ENCODE measurements at regions not wholly inside any gene's neighbourhood (a gene's known extent, or its start where the extent isn't known, plus 50 kb on each side); places are given as distances from the start of the nearest gene placed in this dataset.
"Not testable (repeated sequence)": the region's sequence is repeated elsewhere in the genome, so short reads cannot be mapped to it uniquely, and the experiment has no call there.

DNA sequence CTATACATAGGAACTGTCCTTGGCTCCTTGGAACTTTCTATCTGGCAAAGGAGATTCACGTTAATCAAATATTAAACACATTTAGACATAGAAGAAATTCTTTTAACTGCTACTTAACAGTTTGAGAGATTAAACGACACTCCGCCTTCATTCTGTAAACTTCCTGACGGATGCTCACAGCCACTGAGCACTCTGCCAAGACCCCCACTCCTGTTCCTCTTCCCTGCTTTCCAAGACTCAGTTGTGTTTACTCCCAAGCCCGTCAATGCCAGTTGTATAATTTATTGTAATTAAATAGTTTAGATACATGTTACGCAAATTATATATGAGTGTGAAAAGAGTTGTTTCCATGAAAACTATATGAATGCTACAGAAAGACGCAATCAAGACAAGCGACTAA is 321.4 kb upstream of the EPHA4 start:
- POLR2A ChIA-PET: no interaction called here
- Histone ChIP-seq H3K9me3 (ENCODE audit: low read length) (no peaks in the 10 kb centered on the region), H3K4me1 (ENCODE audit: insufficient read depth, low read length) (no peaks in the 10 kb centered on the region), H3K4me3 (ENCODE audit: low read length) (no peak overlapping the region), H3K36me3 (ENCODE audit: insufficient read depth, low read length) (no peaks in the 10 kb centered on the region), H3K27ac (ENCODE audit: low read depth, low read length) (no peak overlapping the region), H3K27me3 (ENCODE audit: insufficient read depth, low read length, poor library complexity, severe bottlenecking) (no peaks in the 10 kb centered on the region)
- H3K4me3 Mint-ChIP-seq: no peak overlapping the region
- H3K36me3 Mint-ChIP-seq: no peaks in the 10 kb centered on the region
- H3K27ac Mint-ChIP-seq: no peak overlapping the region
- H3K9me3 Mint-ChIP-seq: peaks cover 0 to 5% (median 4%) of the 10 kb centered on the region in 5 donors
- no peak for DNase-seq
- no peaks in the 10 kb centered on the region for H3K4me1 Mint-ChIP-seq
- CTCF ChIA-PET: no interaction called here
- no peaks in the 10 kb centered on the region for H3K27me3 Mint-ChIP-seq

DNA sequence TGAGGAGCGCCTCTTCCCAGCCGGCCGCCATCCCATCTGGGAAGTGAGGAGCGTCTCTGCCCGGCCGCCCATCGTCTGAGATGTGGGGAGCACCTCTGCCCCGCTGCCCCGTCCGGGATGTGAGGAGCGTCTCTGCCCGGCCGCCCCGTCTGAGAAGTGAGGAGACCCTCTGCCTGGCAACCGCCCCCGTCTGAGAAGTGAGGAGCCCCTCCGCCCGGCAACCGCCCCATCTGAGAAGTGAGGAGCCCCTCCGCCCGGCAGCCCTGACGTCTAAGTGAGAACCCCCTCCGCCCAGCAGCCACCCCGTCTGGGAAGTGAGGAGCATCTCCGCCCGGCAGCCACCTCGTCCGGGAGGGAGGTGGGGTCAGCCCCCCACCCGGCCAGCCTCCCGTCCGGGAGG is 319.9 kb upstream of the EPHA4 start:
- DNase-seq; POLR2A ChIA-PET; H3K27me3 Mint-ChIP-seq; H3K9me3 Mint-ChIP-seq; H3K27ac Mint-ChIP-seq; H3K27me3 ChIP-seq (ENCODE audit: insufficient read depth, low read length, poor library complexity, severe bottlenecking); H3K4me1 ChIP-seq (ENCODE audit: insufficient read depth, low read length); H3K4me1 Mint-ChIP-seq; H3K36me3 ChIP-seq (ENCODE audit: insufficient read depth, low read length); H3K4me3 ChIP-seq (ENCODE audit: low read length); H3K36me3 Mint-ChIP-seq; H3K4me3 Mint-ChIP-seq; CTCF ChIA-PET; H3K9me3 ChIP-seq (ENCODE audit: low read length); H3K27ac ChIP-seq (ENCODE audit: low read depth, low read length): not testable (repeated sequence)

DNA sequence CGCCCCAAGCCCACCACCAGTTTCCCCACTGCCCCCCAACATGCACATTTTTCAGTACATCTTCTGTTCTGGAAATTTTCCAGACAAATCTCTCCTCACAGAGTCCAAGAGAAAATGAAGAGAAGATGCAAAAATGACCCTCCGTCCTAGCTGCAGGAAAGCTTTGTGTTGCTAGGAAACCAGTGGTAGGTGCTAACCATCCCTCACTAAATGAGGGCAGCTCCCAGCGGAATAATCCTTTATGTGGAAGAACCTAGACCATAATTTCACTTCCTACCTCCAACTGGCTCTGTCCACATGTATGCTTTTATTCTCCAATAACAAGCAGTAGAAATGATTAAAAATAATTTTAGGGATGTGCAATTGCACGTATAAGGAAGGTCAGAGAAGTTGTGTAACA is 311.9 kb upstream of the EPHA4 start:
- H3K27ac ChIP-seq (ENCODE audit: low read depth, low read length): no peak overlapping the region
- no peaks in the 10 kb centered on the region for H3K9me3 ChIP-seq (ENCODE audit: low read length)
- Mint-ChIP-seq H3K9me3 (peaks cover 0 to 4% (median 0%) of the 10 kb centered on the region in 5 donors), H3K27ac (no peak overlapping the region), H3K27me3 (no peaks in the 10 kb centered on the region), H3K4me1 (no peaks in the 10 kb centered on the region), H3K36me3 (no peaks in the 10 kb centered on the region), H3K4me3 (no peak overlapping the region)
- no peak for DNase-seq
- no peaks in the 10 kb centered on the region for H3K36me3 ChIP-seq (ENCODE audit: insufficient read depth, low read length)
- ChIA-PET CTCF (no interaction called here), POLR2A (no interaction called here)
- H3K27me3 ChIP-seq (ENCODE audit: insufficient read depth, low read length, poor library complexity, severe bottlenecking): no peaks in the 10 kb centered on the region
- H3K4me1 ChIP-seq (ENCODE audit: insufficient read depth, low read length): no peaks in the 10 kb centered on the region
- H3K4me3 ChIP-seq (ENCODE audit: low read length): no peak overlapping the region

DNA sequence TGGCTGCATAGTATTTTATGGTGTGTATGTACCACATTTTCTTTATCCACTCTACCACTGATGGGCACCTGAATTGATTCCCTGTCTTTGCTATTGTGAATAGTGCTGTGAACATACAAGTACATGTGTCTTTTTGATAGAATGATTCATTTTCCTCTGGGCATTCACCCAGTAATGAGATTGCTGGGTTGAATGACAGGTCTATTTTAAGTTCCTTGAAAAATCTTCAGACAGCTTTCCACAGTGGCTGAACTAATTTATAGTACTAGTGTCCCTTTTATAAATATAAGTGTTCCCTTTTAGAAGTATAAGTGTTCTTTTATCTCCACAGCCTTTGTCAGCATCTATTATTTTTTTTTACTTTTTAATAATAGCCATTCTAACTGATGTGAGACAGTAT is 303.9 kb upstream of the EPHA4 start:
- H3K36me3 Mint-ChIP-seq: no peaks in the 10 kb centered on the region
- POLR2A ChIA-PET: no interaction called here
- no peak overlapping the region for H3K27ac ChIP-seq (ENCODE audit: low read depth, low read length)
- no peaks in the 10 kb centered on the region for H3K4me1 Mint-ChIP-seq
- peaks cover 0 to 10% (median 8%) of the 10 kb centered on the region in 5 donors for H3K9me3 Mint-ChIP-seq
- H3K27me3 Mint-ChIP-seq: peaks cover 0 to 3% of the 10 kb centered on the region in 2 donors
- H3K4me1 ChIP-seq (ENCODE audit: insufficient read depth, low read length): no peaks in the 10 kb centered on the region
- no peak overlapping the region for H3K27ac Mint-ChIP-seq
- no peaks in the 10 kb centered on the region for H3K9me3 ChIP-seq (ENCODE audit: low read length)
- no peak overlapping the region for H3K4me3 Mint-ChIP-seq
- H3K4me3 ChIP-seq (ENCODE audit: low read length): no peak overlapping the region
- no peaks in the 10 kb centered on the region for H3K36me3 ChIP-seq (ENCODE audit: insufficient read depth, low read length)
- DNase-seq: no peak
- no peaks in the 10 kb centered on the region for H3K27me3 ChIP-seq (ENCODE audit: insufficient read depth, low read length, poor library complexity, severe bottlenecking)
- CTCF ChIA-PET: no interaction called here

DNA sequence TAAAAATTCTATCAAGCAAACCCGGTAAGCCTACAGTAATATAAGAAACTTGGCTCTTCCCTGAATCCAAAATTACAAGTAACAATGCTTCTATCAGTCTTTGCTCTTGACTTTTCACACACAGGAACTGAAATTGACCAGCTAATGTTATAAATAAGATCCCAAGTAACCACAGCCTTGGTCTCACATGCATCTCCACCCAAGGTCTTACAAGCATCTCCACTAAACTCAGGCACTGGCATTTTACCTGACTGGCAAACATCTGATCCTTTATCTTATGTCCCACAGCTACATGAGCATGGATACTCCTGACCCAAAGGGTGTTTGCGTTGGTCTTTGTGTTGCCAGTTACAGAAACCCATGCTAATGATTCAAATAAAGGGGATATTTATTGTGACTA is 302.3 kb upstream of the EPHA4 start:
- H3K9me3 Mint-ChIP-seq: peaks cover 0 to 14% (median 8%) of the 10 kb centered on the region in 5 donors
- no peak overlapping the region for H3K4me3 Mint-ChIP-seq
- no peaks in the 10 kb centered on the region for H3K36me3 Mint-ChIP-seq
- ChIA-PET POLR2A (no interaction called here), CTCF (no interaction called here)
- no peaks in the 10 kb centered on the region for H3K4me1 Mint-ChIP-seq
- Histone ChIP-seq H3K4me1 (ENCODE audit: insufficient read depth, low read length) (no peaks in the 10 kb centered on the region), H3K36me3 (ENCODE audit: insufficient read depth, low read length) (no peaks in the 10 kb centered on the region), H3K4me3 (ENCODE audit: low read length) (no peak overlapping the region), H3K27ac (ENCODE audit: low read depth, low read length) (no peak overlapping the region), H3K27me3 (ENCODE audit: insufficient read depth, low read length, poor library complexity, severe bottlenecking) (no peaks in the 10 kb centered on the region), H3K9me3 (ENCODE audit: low read length) (no peaks in the 10 kb centered on the region)
- DNase-seq: no peak
- H3K27ac Mint-ChIP-seq: no peak overlapping the region
- peaks cover 0 to 3% of the 10 kb centered on the region in 2 donors for H3K27me3 Mint-ChIP-seq

DNA sequence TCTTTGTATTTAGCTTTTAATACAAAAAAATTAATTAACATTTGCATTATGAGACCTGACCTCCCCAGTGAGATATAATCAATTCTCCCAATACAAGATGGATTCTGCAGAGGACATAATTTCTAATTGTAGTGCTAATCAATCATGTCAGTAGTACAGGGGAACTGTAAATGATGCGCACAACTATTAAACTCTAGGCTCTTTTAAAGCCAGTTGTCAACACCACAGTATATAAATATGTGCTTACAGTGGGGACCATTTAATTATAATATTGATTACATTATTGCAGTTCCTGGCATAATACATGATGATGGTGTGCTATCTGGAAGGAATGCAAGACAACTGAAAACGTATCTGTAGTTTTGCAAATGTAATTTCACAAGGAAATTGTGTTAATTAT is 285.6 kb upstream of the EPHA4 start:
- H3K9me3 Mint-ChIP-seq: peaks cover 0 to 11% (median 3%) of the 10 kb centered on the region in 5 donors
- H3K27ac Mint-ChIP-seq: no peak overlapping the region
- H3K36me3 Mint-ChIP-seq: no peaks in the 10 kb centered on the region
- peaks cover 0 to 1% of the 10 kb centered on the region in 2 donors for H3K27me3 Mint-ChIP-seq
- no peaks in the 10 kb centered on the region for H3K4me1 Mint-ChIP-seq
- DNase-seq: no peak
- H3K27me3 ChIP-seq (ENCODE audit: insufficient read depth, low read length, poor library complexity, severe bottlenecking): no peaks in the 10 kb centered on the region
- no peak overlapping the region for H3K27ac ChIP-seq (ENCODE audit: low read depth, low read length)
- no peaks in the 10 kb centered on the region for H3K4me1 ChIP-seq (ENCODE audit: insufficient read depth, low read length)
- H3K4me3 Mint-ChIP-seq: no peak overlapping the region
- H3K9me3 ChIP-seq (ENCODE audit: low read length): no peaks in the 10 kb centered on the region
- H3K4me3 ChIP-seq (ENCODE audit: low read length): no peak overlapping the region
- CTCF ChIA-PET: no interaction called here
- POLR2A ChIA-PET: no interaction called here
- H3K36me3 ChIP-seq (ENCODE audit: insufficient read depth, low read length): no peaks in the 10 kb centered on the region

DNA sequence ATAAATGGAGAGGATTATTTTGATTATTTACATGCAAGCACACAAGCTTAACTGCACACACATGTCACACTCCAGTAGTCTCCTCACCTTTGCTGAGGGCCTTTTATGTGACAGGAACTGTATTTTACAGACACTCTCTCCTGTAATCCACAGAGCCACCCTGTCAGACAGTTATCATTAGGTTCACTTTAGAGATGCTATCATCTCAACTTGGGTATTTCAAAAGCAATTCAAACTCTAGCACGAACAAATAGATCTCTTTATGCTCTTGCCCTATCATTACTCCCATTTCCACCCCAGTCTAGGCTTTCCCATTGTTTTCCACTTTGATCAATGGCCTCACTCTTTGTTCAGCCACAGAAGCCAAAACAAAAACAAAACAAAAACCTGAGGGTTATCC is 281.2 kb upstream of the EPHA4 start:
- Histone ChIP-seq H3K4me1 (ENCODE audit: insufficient read depth, low read length) (no peaks in the 10 kb centered on the region), H3K9me3 (ENCODE audit: low read length) (no peaks in the 10 kb centered on the region), H3K27ac (ENCODE audit: low read depth, low read length) (no peak overlapping the region), H3K27me3 (ENCODE audit: insufficient read depth, low read length, poor library complexity, severe bottlenecking) (no peaks in the 10 kb centered on the region), H3K36me3 (ENCODE audit: insufficient read depth, low read length) (no peaks in the 10 kb centered on the region), H3K4me3 (ENCODE audit: low read length) (no peak overlapping the region)
- Mint-ChIP-seq H3K9me3 (peaks cover 0 to 6% (median 3%) of the 10 kb centered on the region in 5 donors), H3K4me3 (no peak overlapping the region), H3K4me1 (no peaks in the 10 kb centered on the region), H3K36me3 (no peaks in the 10 kb centered on the region), H3K27me3 (no peaks in the 10 kb centered on the region), H3K27ac (peak overlapping the region in 1 of 8 donors; percentile 37)
- POLR2A ChIA-PET: no interaction called here
- CTCF ChIA-PET: no interaction called here
- DNase-seq: no peak

DNA sequence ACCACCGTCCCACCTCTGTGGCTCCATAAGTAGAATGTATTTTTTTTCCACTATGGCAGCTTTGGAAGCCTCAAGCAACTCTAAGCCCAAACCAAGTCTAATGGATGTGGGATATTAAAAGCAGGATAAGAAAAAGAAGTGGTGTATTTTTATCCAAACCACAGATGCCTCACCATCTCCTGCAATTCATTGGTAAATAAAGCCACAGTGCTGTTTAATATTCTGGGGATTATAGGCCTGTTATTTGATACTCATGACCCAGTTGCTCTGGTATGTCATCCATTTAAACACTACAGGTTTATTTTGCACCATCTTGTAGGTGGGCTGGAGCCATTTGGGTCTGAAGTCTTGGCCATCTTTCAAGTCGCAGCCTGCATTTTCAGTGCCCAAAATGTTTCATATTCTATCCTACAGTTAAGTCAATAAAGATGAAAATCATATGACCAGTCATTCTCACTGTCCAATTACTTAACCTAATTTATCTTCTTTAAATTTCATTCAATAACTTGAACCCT is 279.5 kb upstream of the EPHA4 start:
- no peaks in the 10 kb centered on the region for H3K36me3 Mint-ChIP-seq
- no peak for DNase-seq
- Histone ChIP-seq H3K4me1 (ENCODE audit: insufficient read depth, low read length) (no peaks in the 10 kb centered on the region), H3K27ac (ENCODE audit: low read depth, low read length) (no peak overlapping the region), H3K9me3 (ENCODE audit: low read length) (no peaks in the 10 kb centered on the region), H3K36me3 (ENCODE audit: insufficient read depth, low read length) (no peaks in the 10 kb centered on the region), H3K4me3 (ENCODE audit: low read length) (no peak overlapping the region), H3K27me3 (ENCODE audit: insufficient read depth, low read length, poor library complexity, severe bottlenecking) (no peaks in the 10 kb centered on the region)
- CTCF ChIA-PET: no interaction called here
- H3K27me3 Mint-ChIP-seq: no peaks in the 10 kb centered on the region
- no peak overlapping the region for H3K4me3 Mint-ChIP-seq
- H3K27ac Mint-ChIP-seq: no peak overlapping the region
- peaks cover 0 to 6% (median 3%) of the 10 kb centered on the region in 5 donors for H3K9me3 Mint-ChIP-seq
- no peaks in the 10 kb centered on the region for H3K4me1 Mint-ChIP-seq
- POLR2A ChIA-PET: no interaction called here

DNA sequence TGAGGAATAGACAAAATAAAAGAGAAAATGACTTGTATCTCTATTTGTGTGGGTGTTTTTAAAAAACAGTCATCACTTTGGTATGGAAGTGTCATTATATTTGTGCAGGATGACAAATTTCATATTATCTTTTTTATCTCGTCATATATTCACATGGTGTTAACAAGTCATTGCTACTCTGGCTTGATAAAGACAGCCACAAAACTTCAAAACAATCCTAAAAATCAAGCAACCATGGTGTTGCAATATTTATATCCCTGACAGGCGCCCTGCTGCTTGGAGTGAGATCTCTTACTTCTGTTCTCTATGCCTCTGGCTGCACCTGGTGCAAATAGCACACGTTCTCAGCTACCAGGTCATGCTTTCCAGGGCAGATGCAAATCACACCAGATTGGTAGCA is 278.0 kb upstream of the EPHA4 start:
- Mint-ChIP-seq H3K27me3 (no peaks in the 10 kb centered on the region), H3K4me3 (no peak overlapping the region), H3K9me3 (peaks cover 0 to 6% (median 3%) of the 10 kb centered on the region in 5 donors), H3K4me1 (no peaks in the 10 kb centered on the region), H3K27ac (no peak overlapping the region), H3K36me3 (no peaks in the 10 kb centered on the region)
- ChIA-PET POLR2A (no interaction called here), CTCF (no interaction called here)
- no peak for DNase-seq
- H3K4me3 ChIP-seq (ENCODE audit: low read length): no peak overlapping the region
- H3K9me3 ChIP-seq (ENCODE audit: low read length): no peaks in the 10 kb centered on the region
- no peak overlapping the region for H3K27ac ChIP-seq (ENCODE audit: low read depth, low read length)
- no peaks in the 10 kb centered on the region for H3K4me1 ChIP-seq (ENCODE audit: insufficient read depth, low read length)
- no peaks in the 10 kb centered on the region for H3K36me3 ChIP-seq (ENCODE audit: insufficient read depth, low read length)
- no peaks in the 10 kb centered on the region for H3K27me3 ChIP-seq (ENCODE audit: insufficient read depth, low read length, poor library complexity, severe bottlenecking)

Data from CD8-positive, alpha-beta memory T cell (primary cell).